ENCODE measurements at regions not wholly inside any gene's neighbourhood (a gene's known extent, or its start where the extent isn't known, plus 50 kb on each side); places are given as distances from the start of the nearest gene placed in this dataset.
"Not testable (repeated sequence)": the region's sequence is repeated elsewhere in the genome, so short reads cannot be mapped to it uniquely, and the experiment has no call there.

GRCh38 chr5:82754036-82754746 lies 323.0 kb downstream of the TMEM167A start:
- DNase-seq (ENCODE audit: low spot score), result no peak

- DNase-seq (ENCODE audit: low spot score), result no peak
Observed at GRCh38 chr5:82753374-82753773, 323.8 kb downstream of the TMEM167A start.

- no peak for DNase-seq (ENCODE audit: low spot score)
Observed at GRCh38 chr5:82749461-82749820, 327.8 kb downstream of the TMEM167A start.

GRCh38 chr5:82748688-82749460 lies 328.3 kb downstream of the TMEM167A start:
- DNase-seq (ENCODE audit: low spot score), result no peak

GRCh38 chr5:82747986-82748385 lies 329.2 kb downstream of the TMEM167A start:
- DNase-seq (ENCODE audit: low spot score), result no peak

GRCh38 chr5:82745016-82745415 lies 332.2 kb downstream of the TMEM167A start:
- DNase-seq (ENCODE audit: low spot score), result no peak

- no peak for DNase-seq (ENCODE audit: low spot score)
Observed at GRCh38 chr5:82738681-82739269, 338.4 kb downstream of the TMEM167A start.

GRCh38 chr5:82735160-82735789 lies 341.9 kb downstream of the TMEM167A start:
- DNase-seq (ENCODE audit: low spot score), result no peak

- no peak for DNase-seq (ENCODE audit: low spot score)
Observed at GRCh38 chr5:82734347-82734746, 342.8 kb downstream of the TMEM167A start.

- no peak for DNase-seq (ENCODE audit: low spot score)
Observed at GRCh38 chr5:82730913-82731312, 346.3 kb downstream of the TMEM167A start.

- no peak for DNase-seq (ENCODE audit: low spot score)
Observed at GRCh38 chr5:82728926-82729702, 348.1 kb downstream of the TMEM167A start.

GRCh38 chr5:82723168-82723567 lies 354.0 kb downstream of the TMEM167A start:
- DNase-seq (ENCODE audit: low spot score), result no peak

- no peak for DNase-seq (ENCODE audit: low spot score)
Observed at GRCh38 chr5:82721087-82721410, 356.1 kb downstream of the TMEM167A start.

- no peak for DNase-seq (ENCODE audit: low spot score)
Observed at GRCh38 chr5:82720213-82721086, 356.7 kb downstream of the TMEM167A start.

- DNase-seq (ENCODE audit: low spot score), result no peak
Observed at GRCh38 chr5:82719368-82719767, 357.8 kb downstream of the TMEM167A start.

GRCh38 chr5:82717738-82718137 lies 359.5 kb downstream of the TMEM167A start:
- no peak for DNase-seq (ENCODE audit: low spot score)

GRCh38 chr5:82714732-82715131 lies 362.5 kb downstream of the TMEM167A start:
- DNase-seq (ENCODE audit: low spot score), result not testable (repeated sequence)

- DNase-seq (ENCODE audit: low spot score), result no peak
Observed at GRCh38 chr5:82713811-82714210, 363.4 kb downstream of the TMEM167A start.

- DNase-seq (ENCODE audit: low spot score), result no peak
Observed at GRCh38 chr5:82707741-82708140, 369.5 kb downstream of the TMEM167A start.

- no peak for DNase-seq (ENCODE audit: low spot score)
Observed at GRCh38 chr5:82704381-82704780, 372.8 kb downstream of the TMEM167A start.

- DNase-seq (ENCODE audit: low spot score), result no peak
Observed at GRCh38 chr5:82702046-82702445, 375.1 kb downstream of the TMEM167A start.

All from hematopoietic multipotent progenitor cell treated with erythropoietin and hydrocortisone succinate and interleukin-3 and kit ligand, for 17 days (in vitro differentiated cells).